GM20431 (cell line): ENCODE measurements at regions not wholly inside any gene's neighbourhood (a gene's known extent, or its start where the extent isn't known, plus 50 kb on each side); places are given as distances from the start of the nearest gene placed in this dataset.

Experiments
- in situ Hi-C: fragments of 300-500 bp; cut with MseI, MboI; formaldehyde crosslinking; loops from one replicate; pipeline ENCODE4 v1.15.0; 2020; ENCODE audit warnings: low sequenced_read_pairs; ENCODE audit not compliant: unreplicated experiment

- in situ Hi-C loops, result loop anchor here (25.0 kb wide), 1 partner anchor 89 kb away; no protein-coding TSS in a partner anchor
Measured at GRCh38 chr16:47976636-47977210, 179.1 kb downstream of the ABCC12 start.

GRCh38 chr16:47974971-47975370 lies 180.8 kb downstream of the ABCC12 start:
- in situ Hi-C loops, result loop anchor here (25.0 kb wide), 1 partner anchor 88 kb away; no protein-coding TSS in a partner anchor

- in situ Hi-C loops, result no loop called here
Measured at GRCh38 chr16:47973552-47973951, 182.2 kb downstream of the ABCC12 start.

- in situ Hi-C loops, result no loop called here
Measured at GRCh38 chr16:47972246-47972985, 183.4 kb downstream of the ABCC12 start.

GRCh38 chr16:47971225-47971624 lies 184.6 kb downstream of the ABCC12 start:
- in situ Hi-C loops, result no loop called here

- in situ Hi-C loops, result no loop called here
Measured at GRCh38 chr16:47970291-47970931, 185.4 kb downstream of the ABCC12 start.

- in situ Hi-C loops, result no loop called here
Measured at GRCh38 chr16:47967374-47967773, 188.4 kb downstream of the ABCC12 start.

- in situ Hi-C loops, result no loop called here
Measured at GRCh38 chr16:47966325-47966724, 189.5 kb downstream of the ABCC12 start.

GRCh38 chr16:47965439-47965838 lies 190.4 kb downstream of the ABCC12 start:
- in situ Hi-C loops, result no loop called here

- in situ Hi-C loops, result no loop called here
Measured at GRCh38 chr16:47958726-47959125, 197.1 kb downstream of the ABCC12 start.

GRCh38 chr16:47956916-47957315 lies 198.9 kb downstream of the ABCC12 start:
- in situ Hi-C loops, result no loop called here

GRCh38 chr16:47949714-47950113 lies 206.1 kb downstream of the ABCC12 start:
- in situ Hi-C loops, result no loop called here

- in situ Hi-C loops, result no loop called here
Measured at GRCh38 chr16:47949276-47949675, 206.5 kb downstream of the ABCC12 start.

- in situ Hi-C loops, result no loop called here
Measured at GRCh38 chr16:47947723-47948122, 208.1 kb downstream of the ABCC12 start.

- in situ Hi-C loops, result no loop called here
Measured at GRCh38 chr16:47946092-47946491, 209.7 kb downstream of the ABCC12 start.

GRCh38 chr16:47944589-47944988 lies 211.2 kb downstream of the ABCC12 start:
- in situ Hi-C loops, result no loop called here

- in situ Hi-C loops, result no loop called here
Measured at GRCh38 chr16:47943235-47943634, 212.6 kb downstream of the ABCC12 start.

- in situ Hi-C loops, result no loop called here
Measured at GRCh38 chr16:47940466-47940865, 215.3 kb downstream of the ABCC12 start.

GRCh38 chr16:47939680-47940079 lies 216.1 kb downstream of the ABCC12 start:
- in situ Hi-C loops, result no loop called here

- in situ Hi-C loops, result no loop called here
Measured at GRCh38 chr16:47938272-47938671, 217.5 kb downstream of the ABCC12 start.

- in situ Hi-C loops, result no loop called here
Measured at GRCh38 chr16:47928008-47928407, 227.8 kb downstream of the ABCC12 start.
